Astrocyte (in vitro differentiated cells and primary cell): ENCODE measurements at regions not wholly inside any gene's neighbourhood (a gene's known extent, or its start where the extent isn't known, plus 50 kb on each side); places are given as distances from the start of the nearest gene placed in this dataset.

Source experiments
- DNase-seq: peaks from one replicate; pipeline ENCODE4 v3.0.0-alpha.2; 2010; ENCODE audit warnings: low read depth
- FAIRE-seq: peaks from 2 replicates; lab custom pipeline; 2011; peaks lifted over from hg19 to GRCh38; lab: Jason Lieb, UNC
- H2AFZ ChIP-seq: 2 replicates; pipeline ENCODE4 v1.6.0; 2012; ENCODE audit warnings: low read depth, low read length, inconsistent platforms
- H3K27ac ChIP-seq: 2 replicates; pipeline ENCODE4 v1.5.1; 2011; ENCODE audit warnings: low read depth, low read length, inconsistent platforms
- H3K27me3 ChIP-seq: 2 replicates; pipeline ENCODE4 v1.6.0; 2011; ENCODE audit warnings: low read length, inconsistent platforms; ENCODE audit not compliant: insufficient read depth
- H3K36me3 ChIP-seq: 2 replicates; pipeline ENCODE4 v1.5.1; 2011; ENCODE audit warnings: low read length, inconsistent platforms; ENCODE audit not compliant: insufficient read depth
- H3K4me1 ChIP-seq: 2 replicates; pipeline ENCODE4 v1.5.1; 2011; ENCODE audit warnings: low read length, inconsistent platforms; ENCODE audit not compliant: insufficient read depth
- H3K4me2 ChIP-seq: 2 replicates; pipeline ENCODE4 v1.6.0; 2012; ENCODE audit warnings: low read length, inconsistent platforms
- H3K4me3 ChIP-seq: 2 replicates; pipeline ENCODE4 v1.5.1; 2011; ENCODE audit warnings: low read depth, mild to moderate bottlenecking, low read length, inconsistent platforms; ENCODE audit not compliant: insufficient read depth
- H3K79me2 ChIP-seq: 2 replicates; pipeline ENCODE4 v1.6.0; 2012; ENCODE audit warnings: mild to moderate bottlenecking, low read length, inconsistent platforms; ENCODE audit not compliant: insufficient read depth
- H3K9ac ChIP-seq: 2 replicates; pipeline ENCODE4 v1.6.0; 2012; ENCODE audit warnings: mild to moderate bottlenecking, low read length, inconsistent platforms
- H3K9me3 ChIP-seq: 2 replicates; pipeline ENCODE4 v1.5.1; 2012; ENCODE audit warnings: low read depth, mild to moderate bottlenecking, low read length, inconsistent platforms; ENCODE audit not compliant: insufficient read depth
- H4K20me1 ChIP-seq: 2 replicates; pipeline ENCODE4 v1.6.0; 2012; ENCODE audit warnings: low read length, inconsistent platforms; ENCODE audit not compliant: insufficient read depth
- H3K27ac Mint-ChIP-seq: one replicate; pipeline ENCODE4 v1.8.0; 2021; ENCODE audit warnings: mild to moderate bottlenecking, mixed read lengths; ENCODE audit not compliant: unreplicated experiment
- H3K27me3 Mint-ChIP-seq: one replicate; pipeline ENCODE4 v1.8.0; 2021; ENCODE audit warnings: low read depth, mixed read lengths; ENCODE audit not compliant: unreplicated experiment
- H3K36me3 Mint-ChIP-seq: one replicate; pipeline ENCODE4 v1.8.0; 2021; ENCODE audit warnings: low read depth, mixed read lengths; ENCODE audit not compliant: unreplicated experiment
- H3K4me1 Mint-ChIP-seq: one replicate; pipeline ENCODE4 v1.8.0; 2021; ENCODE audit warnings: low read depth, mixed read lengths; ENCODE audit not compliant: unreplicated experiment
- H3K4me3 Mint-ChIP-seq: one replicate; pipeline ENCODE4 v1.8.0; 2021; ENCODE audit warnings: mild to moderate bottlenecking, moderate library complexity, mixed read lengths; ENCODE audit not compliant: unreplicated experiment
- H3K9me3 Mint-ChIP-seq: one replicate; pipeline ENCODE4 v1.8.0; 2021; ENCODE audit warnings: mild to moderate bottlenecking, mixed read lengths; ENCODE audit not compliant: unreplicated experiment
- EZH2 ChIP-seq: IDR thresholded peaks from 2 replicates; pipeline ENCODE4 v1.6.1; 2012; ENCODE audit warnings: mild to moderate bottlenecking, low read length, inconsistent platforms; ENCODE audit not compliant: insufficient read depth
- TF ChIP-seq, protein P1 (sequence below): IDR thresholded peaks from 2 replicates; pipeline ENCODE4 v1.5.1; 2011; ENCODE audit warnings: low read depth, mild to moderate bottlenecking, inconsistent platforms, low read length, moderate library complexity; ENCODE audit not compliant: insufficient read depth

DNA sequence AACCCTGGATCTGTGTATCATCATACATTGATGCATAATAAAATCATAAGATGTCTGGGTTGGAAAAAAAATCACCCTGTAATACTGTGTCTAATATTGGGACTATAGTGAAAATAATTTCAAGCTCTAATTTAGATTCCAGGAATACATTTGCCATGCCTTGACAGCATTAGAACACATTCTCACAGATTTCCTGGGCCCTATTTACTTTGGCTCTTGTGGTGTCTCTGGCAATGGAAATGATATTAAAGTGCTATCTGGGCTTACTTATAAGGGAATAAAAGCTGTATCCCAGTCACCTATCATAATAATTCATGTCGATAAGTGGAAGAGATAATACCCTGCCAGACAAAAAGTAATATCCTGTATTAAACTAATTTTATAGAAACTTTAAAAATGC, 472.0 kb downstream of the ZPLD1 start:
- no peak overlapping the region for H3K27ac ChIP-seq
- H3K9ac ChIP-seq, result no peak overlapping the region
- Mint-ChIP-seq H3K4me1 (no peaks in the 10 kb centered on the region), H3K4me3 (no peak overlapping the region), H3K9me3 (no peaks in the 10 kb centered on the region), H3K27ac (no peak overlapping the region), H3K27me3 (no peaks in the 10 kb centered on the region), H3K36me3 (no peaks in the 10 kb centered on the region)
- no peak overlapping the region for H3K4me3 ChIP-seq
- no peak overlapping the region for H2AFZ ChIP-seq
- no peaks in the 10 kb centered on the region for H3K36me3 ChIP-seq
- H3K4me1 ChIP-seq, result no peaks in the 10 kb centered on the region
- DNase-seq (peak; percentile 7), FAIRE-seq (no peak)
- no peak overlapping the region for H3K4me2 ChIP-seq
- no peak for TF ChIP-seq EZH2
- TF ChIP-seq, protein P1, sequence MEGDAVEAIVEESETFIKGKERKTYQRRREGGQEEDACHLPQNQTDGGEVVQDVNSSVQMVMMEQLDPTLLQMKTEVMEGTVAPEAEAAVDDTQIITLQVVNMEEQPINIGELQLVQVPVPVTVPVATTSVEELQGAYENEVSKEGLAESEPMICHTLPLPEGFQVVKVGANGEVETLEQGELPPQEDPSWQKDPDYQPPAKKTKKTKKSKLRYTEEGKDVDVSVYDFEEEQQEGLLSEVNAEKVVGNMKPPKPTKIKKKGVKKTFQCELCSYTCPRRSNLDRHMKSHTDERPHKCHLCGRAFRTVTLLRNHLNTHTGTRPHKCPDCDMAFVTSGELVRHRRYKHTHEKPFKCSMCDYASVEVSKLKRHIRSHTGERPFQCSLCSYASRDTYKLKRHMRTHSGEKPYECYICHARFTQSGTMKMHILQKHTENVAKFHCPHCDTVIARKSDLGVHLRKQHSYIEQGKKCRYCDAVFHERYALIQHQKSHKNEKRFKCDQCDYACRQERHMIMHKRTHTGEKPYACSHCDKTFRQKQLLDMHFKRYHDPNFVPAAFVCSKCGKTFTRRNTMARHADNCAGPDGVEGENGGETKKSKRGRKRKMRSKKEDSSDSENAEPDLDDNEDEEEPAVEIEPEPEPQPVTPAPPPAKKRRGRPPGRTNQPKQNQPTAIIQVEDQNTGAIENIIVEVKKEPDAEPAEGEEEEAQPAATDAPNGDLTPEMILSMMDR, result no peak
- H3K9me3 ChIP-seq, result no peaks in the 10 kb centered on the region
- no peaks in the 10 kb centered on the region for H3K27me3 ChIP-seq
- no peaks in the 10 kb centered on the region for H3K79me2 ChIP-seq
- no peaks in the 10 kb centered on the region for H4K20me1 ChIP-seq

DNA sequence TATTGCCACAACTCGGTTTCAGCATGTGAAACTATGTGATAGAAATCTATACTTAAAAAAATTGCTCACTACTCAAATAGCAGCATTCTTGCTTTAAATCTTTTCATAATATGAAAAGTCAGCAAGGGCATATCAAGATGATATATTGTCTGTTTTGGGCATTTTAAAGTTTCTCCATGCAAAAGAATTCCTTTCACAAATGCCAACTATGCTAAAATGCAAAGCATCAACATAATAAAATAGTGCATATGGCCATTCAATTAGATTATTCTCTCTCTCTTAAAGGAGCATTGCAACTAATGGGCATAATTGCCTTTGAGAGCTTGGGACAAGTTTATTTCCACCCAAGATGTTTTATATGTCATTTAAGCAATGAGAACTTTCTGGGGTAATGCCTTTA, 475.1 kb downstream of the ZPLD1 start:
- Histone ChIP-seq H3K4me2 (no peak overlapping the region), H3K4me3 (no peak overlapping the region)

DNA sequence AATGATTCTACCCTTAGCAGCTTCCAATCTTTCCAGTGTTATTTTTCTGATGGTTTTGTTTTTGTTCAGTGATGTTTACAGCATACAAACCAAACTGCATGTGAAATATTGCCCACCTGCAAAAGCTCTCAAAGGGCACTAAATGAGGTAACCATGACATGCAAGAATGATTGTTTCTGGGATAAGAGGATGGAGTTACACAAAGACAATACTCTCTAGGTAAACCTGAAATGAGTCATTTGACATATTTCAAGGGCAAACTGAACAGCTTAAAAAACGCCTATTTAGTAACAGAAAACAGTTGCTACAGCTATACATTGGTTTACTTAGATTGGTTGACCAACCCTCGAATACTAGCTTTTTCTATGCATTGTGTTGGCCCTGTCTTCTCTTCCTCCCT, 481.7 kb downstream of the ZPLD1 start:
- Histone ChIP-seq H3K27me3 (no peaks in the 10 kb centered on the region), H3K79me2 (no peaks in the 10 kb centered on the region), H3K9me3 (no peaks in the 10 kb centered on the region), H3K4me1 (no peaks in the 10 kb centered on the region), H4K20me1 (no peaks in the 10 kb centered on the region), H3K36me3 (no peaks in the 10 kb centered on the region), H2AFZ (no peak overlapping the region), H3K27ac (no peak overlapping the region), H3K4me2 (no peak overlapping the region), H3K4me3 (no peak overlapping the region), H3K9ac (no peak overlapping the region)
- TF ChIP-seq, protein P1, result no peak
- no peak for TF ChIP-seq EZH2
- Mint-ChIP-seq H3K4me3 (no peak overlapping the region), H3K9me3 (peaks cover 9% of the 10 kb centered on the region), H3K36me3 (no peaks in the 10 kb centered on the region), H3K27me3 (no peaks in the 10 kb centered on the region), H3K4me1 (no peaks in the 10 kb centered on the region), H3K27ac (no peak overlapping the region)
- FAIRE-seq (no peak), DNase-seq (no peak)

More for the DNA sequence above, 475.1 kb downstream of the ZPLD1 start:
- no peak overlapping the region for H3K4me3 Mint-ChIP-seq
- no peaks in the 10 kb centered on the region for H3K27me3 ChIP-seq
- H3K36me3 ChIP-seq, result no peaks in the 10 kb centered on the region
- H3K27ac Mint-ChIP-seq, result no peak overlapping the region
- no peak overlapping the region for H2AFZ ChIP-seq
- H3K9me3 ChIP-seq, result no peaks in the 10 kb centered on the region
- DNase-seq (no peak), FAIRE-seq (no peak)
- H3K4me1 ChIP-seq, result no peaks in the 10 kb centered on the region
- H4K20me1 ChIP-seq, result no peaks in the 10 kb centered on the region
- no peaks in the 10 kb centered on the region for H3K27me3 Mint-ChIP-seq
- H3K9me3 Mint-ChIP-seq, result no peaks in the 10 kb centered on the region
- no peak for TF ChIP-seq EZH2
- TF ChIP-seq, protein P1, result no peak
- no peaks in the 10 kb centered on the region for H3K79me2 ChIP-seq
- H3K9ac ChIP-seq, result no peak overlapping the region
- no peaks in the 10 kb centered on the region for H3K4me1 Mint-ChIP-seq
- H3K36me3 Mint-ChIP-seq, result no peaks in the 10 kb centered on the region
- H3K27ac ChIP-seq, result no peak overlapping the region
